HepG2 (cell line): ENCODE measurements at regions not wholly inside any gene's neighbourhood (a gene's known extent, or its start where the extent isn't known, plus 50 kb on each side); places are given as distances from the start of the nearest gene placed in this dataset.

Source experiments
- ATAC-seq: fragments of 200-7000 bp; cut with Tn5 transposase; 3 replicates; pipeline ENCODE4 v1.9.1; 2020; ENCODE audit warnings: mild to moderate bottlenecking, moderate library complexity
- BruUV-seq: library from RNA; stranded (reverse); fragments of 400-500 nt; replicated peaks from 2 replicates; lab custom pipeline; 2021; lab: Mats Ljungman, UMichigan
- CTCF ChIA-PET: fragments of 300-600 bp; formaldehyde crosslinking; extraction: SDS; loops from one replicate; lab custom pipeline; 2021; ENCODE audit warnings: low total read pairs, inconsistent platforms, low intra/inter-chr PET ratio; lab: Yijun Ruan, JAX
- POLR2A ChIA-PET: fragments of 350-600 bp; sonication (Branson Sonifier 250); formaldehyde crosslinking; loops from one replicate; lab custom pipeline; 2020; ENCODE audit warnings: antibody characterized with exemption, inconsistent platforms; lab: Yijun Ruan, JAX
- DNase-seq: peaks from one replicate; pipeline ENCODE4 v3.0.0-alpha.2; 2015; ENCODE audit warnings: low spot score
- FAIRE-seq: peaks from 3 replicates; lab custom pipeline; 2011; peaks lifted over from hg19 to GRCh38; lab: Jason Lieb, UNC
- H2AFZ ChIP-seq: one replicate; pipeline ENCODE4 v1.6.1; 2011; ENCODE audit warnings: low read length, inconsistent platforms
- H3K27ac ChIP-seq: fragments of 300-600 bp; 3 replicates; pipeline ENCODE4 v1.8.0; 2011; ENCODE audit warnings: mixed run types, mild to moderate bottlenecking, mixed read lengths, low read length, inconsistent platforms; ENCODE audit not compliant: insufficient read depth; ENCODE audit errors: extremely low read length
- H3K27me3 ChIP-seq, 2 experiments: fragments of 200-600 bp in 1 of 2; 2 replicates in 1 of 2; 3 replicates in 1 of 2; pipeline versions ENCODE4 v1.6.0 to v1.8.0; 2011; ENCODE audit warnings: low read length in 2 of 2, mild to moderate bottlenecking in 2 of 2, moderate library complexity in 2 of 2, inconsistent platforms in 1 of 2; ENCODE audit not compliant: insufficient read depth in 2 of 2, control insufficient read depth in 1 of 2
- H3K36me3 ChIP-seq, 2 experiments: fragments of 200-600 bp in 1 of 2; replicated peaks in 1 of 2; 2 replicates in 1 of 2; 3 replicates in 1 of 2; pipeline versions ENCODE4 v1.5.1 to v1.8.0; 2011; ENCODE audit warnings: low read length in 2 of 2, inconsistent platforms in 1 of 2; ENCODE audit not compliant: insufficient read depth in 2 of 2, control insufficient read depth in 1 of 2
- H3K4me1 ChIP-seq: 2 replicates; pipeline ENCODE4 v1.5.1; 2012; ENCODE audit warnings: low read length, inconsistent platforms; ENCODE audit not compliant: insufficient read depth
- H3K4me2 ChIP-seq: 2 replicates; pipeline ENCODE4 v1.6.0; 2011; ENCODE audit warnings: low read depth, low read length, inconsistent platforms
- H3K4me3 ChIP-seq, 3 experiments: fragments of 200-600 bp in 1 of 3; sonication (generic), shearing (Covaris generic) in 1 of 3; replicated peaks in 1 of 3; 2 replicates each; pipeline ENCODE4 v1.5.1; 2011 to 2016; ENCODE audit warnings: low read length in 3 of 3, inconsistent platforms in 2 of 3, low read depth in 2 of 3, mild to moderate bottlenecking in 2 of 3, control low read depth in 1 of 3, mixed read lengths in 1 of 3; ENCODE audit not compliant: insufficient read depth in 1 of 3
- H3K79me2 ChIP-seq: one replicate; pipeline ENCODE4 v1.6.1; 2011; ENCODE audit warnings: low read length, inconsistent platforms; ENCODE audit not compliant: insufficient read depth
- H3K9ac ChIP-seq: 2 replicates; pipeline ENCODE4 v1.6.0; 2011; ENCODE audit warnings: mild to moderate bottlenecking, low read depth, low read length, inconsistent platforms; ENCODE audit not compliant: insufficient read depth
- H3K9me3 ChIP-seq: 2 replicates; pipeline ENCODE4 v1.5.1; 2012; ENCODE audit warnings: mild to moderate bottlenecking, low read length
- H4K20me1 ChIP-seq: 2 replicates; pipeline ENCODE4 v1.6.0; 2011; ENCODE audit warnings: inconsistent platforms, mild to moderate bottlenecking, low read length, moderate library complexity; ENCODE audit not compliant: insufficient read depth
- MTF2 ChIP-seq: sonication (generic); formaldehyde crosslinking; IDR thresholded peaks from 2 replicates; pipeline ENCODE4 v1.5.0; 2020; ENCODE audit warnings: missing genetic modification reagents, borderline replicate concordance
- SRSF9 ChIP-seq: fragments of 200-400 bp; formaldehyde crosslinking; IDR thresholded peaks from 2 replicates; pipeline ENCODE4 v1.6.1; 2018; ENCODE audit warnings: borderline replicate concordance, mild to moderate bottlenecking, low read depth, low read length; ENCODE audit not compliant: insufficient read depth, poor library complexity, severe bottlenecking
- THAP11 ChIP-seq: IDR thresholded peaks from 2 replicates; pipeline ENCODE4 v1.6.1; 2016; ENCODE audit warnings: missing biosample characterization, missing genetic modification reagents
- ZFP36L1 ChIP-seq: sonication (generic); formaldehyde crosslinking; IDR thresholded peaks from 2 replicates; pipeline ENCODE4 v1.8.0; 2022; ENCODE audit warnings: mild to moderate bottlenecking, missing genetic modification reagents, moderate library complexity
- ZFP82 ChIP-seq: sonication (generic); formaldehyde crosslinking; IDR thresholded peaks from 2 replicates; pipeline ENCODE4 v1.5.1; 2020; ENCODE audit warnings: mild to moderate bottlenecking, missing genetic modification reagents, borderline replicate concordance
- WGBS: methylation state at CpG from one replicate; pipeline ENCODE4 v1.1.6; 2017; ENCODE audit warnings: low lambda C conversion rate; 5-methylcytosine and 5-hydroxymethylcytosine counted together
- in situ Hi-C: cut with HindIII; loops from 2 replicates; pipeline ENCODE4 v1.10.0; 2017; ENCODE audit warnings: low pct_unique_long_range_greater_than_20kb; ENCODE audit not compliant: extremely low pct_ligation_motif_present
- intact Hi-C: fragments of 100-400 bp; cut with micrococcal nuclease; formaldehyde crosslinking; loops from one replicate; pipeline ENCODE4 v1.10.0; 2022; ENCODE audit not compliant: unreplicated experiment
- TF ChIP-seq, protein P1 (sequence below): sonication (generic); formaldehyde crosslinking; IDR thresholded peaks from 2 replicates; pipeline ENCODE4 v1.4.0; 2020; ENCODE audit warnings: mild to moderate bottlenecking, missing genetic modification reagents
- TF ChIP-seq, protein P2 (sequence below): sonication (generic); formaldehyde crosslinking; IDR thresholded peaks from 2 replicates; pipeline ENCODE4 v1.4.0; 2020; ENCODE audit warnings: mild to moderate bottlenecking, missing genetic modification reagents
- TF ChIP-seq, protein P3 (sequence below): IDR thresholded peaks from 2 replicates; pipeline ENCODE4 v1.6.1; 2016; ENCODE audit warnings: low read depth, borderline replicate concordance
- TF ChIP-seq, protein P4 (sequence below): sonication (generic); formaldehyde crosslinking; IDR thresholded peaks from one replicate; pipeline ENCODE4 v1.5.1; 2020; ENCODE audit warnings: mild to moderate bottlenecking, missing genetic modification reagents; ENCODE audit errors: not compliant biosample characterization
- TF ChIP-seq, protein P5 (sequence below): sonication (generic); formaldehyde crosslinking; IDR thresholded peaks from 2 replicates; pipeline ENCODE4 v1.8.1; 2023; ENCODE audit warnings: mild to moderate bottlenecking, moderate library complexity, missing genetic modification reagents

DNA sequence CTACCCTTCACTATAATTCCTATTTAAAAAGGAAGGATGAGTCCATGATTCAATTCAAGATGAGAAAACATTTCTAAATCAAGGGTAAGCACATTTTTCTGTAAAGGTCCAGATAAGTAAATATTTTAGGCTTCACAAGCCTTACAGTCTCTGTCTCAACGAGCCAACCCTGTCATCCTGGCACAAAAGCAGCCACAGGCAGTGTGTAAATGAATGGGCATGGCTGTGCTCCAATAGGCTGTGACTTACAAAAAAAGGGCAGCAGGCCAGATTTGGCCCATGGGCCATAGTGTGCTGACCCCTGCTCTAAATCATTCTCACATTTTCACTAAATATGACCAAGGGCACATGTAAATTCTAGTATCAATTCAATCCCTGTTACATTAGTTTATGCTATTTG lies 200.4 kb downstream of the WNT5A start (continued):
- TF ChIP-seq, protein P1, sequence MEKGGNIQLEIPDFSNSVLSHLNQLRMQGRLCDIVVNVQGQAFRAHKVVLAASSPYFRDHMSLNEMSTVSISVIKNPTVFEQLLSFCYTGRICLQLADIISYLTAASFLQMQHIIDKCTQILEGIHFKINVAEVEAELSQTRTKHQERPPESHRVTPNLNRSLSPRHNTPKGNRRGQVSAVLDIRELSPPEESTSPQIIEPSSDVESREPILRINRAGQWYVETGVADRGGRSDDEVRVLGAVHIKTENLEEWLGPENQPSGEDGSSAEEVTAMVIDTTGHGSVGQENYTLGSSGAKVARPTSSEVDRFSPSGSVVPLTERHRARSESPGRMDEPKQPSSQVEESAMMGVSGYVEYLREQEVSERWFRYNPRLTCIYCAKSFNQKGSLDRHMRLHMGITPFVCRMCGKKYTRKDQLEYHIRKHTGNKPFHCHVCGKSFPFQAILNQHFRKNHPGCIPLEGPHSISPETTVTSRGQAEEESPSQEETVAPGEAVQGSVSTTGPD (CRISPR knock-in tag): no peak
- TF ChIP-seq SRSF9 (no peak), MTF2 (no peak), ZFP36L1 (CRISPR knock-in tag) (no peak)
- TF ChIP-seq, all 625 proteins: peak for 0

DNA sequence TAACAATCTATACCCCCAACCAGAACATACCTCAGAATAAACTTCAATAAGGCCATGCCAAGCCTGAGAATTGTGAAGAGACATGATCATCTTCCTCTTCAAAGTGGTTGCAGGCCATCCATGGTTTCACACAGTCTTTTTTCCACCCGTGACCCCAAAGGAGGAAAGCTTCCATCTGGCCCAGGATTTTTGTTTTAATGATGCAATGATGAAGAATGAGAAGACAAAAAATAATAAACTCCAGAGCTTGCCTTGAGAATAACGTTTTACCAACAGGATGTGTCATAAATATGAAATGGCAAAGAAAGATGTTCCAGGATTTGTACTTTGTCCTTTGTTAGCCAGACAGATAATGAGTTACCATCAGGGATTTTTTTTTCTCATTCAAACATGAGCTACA lies 201.9 kb downstream of the WNT5A start:
- DNase-seq: no peak
- H2AFZ ChIP-seq: no peak overlapping the region
- no peaks in the 10 kb centered on the region for H3K36me3 ChIP-seq
- H3K9me3 ChIP-seq: no peaks in the 10 kb centered on the region
- H3K9ac ChIP-seq: no peak overlapping the region
- no peak overlapping the region for H3K4me2 ChIP-seq
- ChIA-PET CTCF (no interaction called here), POLR2A (no interaction called here)
- no peaks in the 10 kb centered on the region for H4K20me1 ChIP-seq
- H3K4me3 ChIP-seq: no peak overlapping the region
- ATAC-seq: no peak
- in situ Hi-C loops: no loop called here
- H3K4me1 ChIP-seq: no peaks in the 10 kb centered on the region
- no peak for FAIRE-seq
- H3K27me3 ChIP-seq: no peaks in the 10 kb centered on the region
- no TSS peak for BruUV-seq
- intact Hi-C loops: no loop called here
- H3K79me2 ChIP-seq: no peaks in the 10 kb centered on the region
- WGBS: 6% methylated on average over 2 of the region's 2 CpGs
- no peak overlapping the region for H3K27ac ChIP-seq
- TF ChIP-seq, protein P2, sequence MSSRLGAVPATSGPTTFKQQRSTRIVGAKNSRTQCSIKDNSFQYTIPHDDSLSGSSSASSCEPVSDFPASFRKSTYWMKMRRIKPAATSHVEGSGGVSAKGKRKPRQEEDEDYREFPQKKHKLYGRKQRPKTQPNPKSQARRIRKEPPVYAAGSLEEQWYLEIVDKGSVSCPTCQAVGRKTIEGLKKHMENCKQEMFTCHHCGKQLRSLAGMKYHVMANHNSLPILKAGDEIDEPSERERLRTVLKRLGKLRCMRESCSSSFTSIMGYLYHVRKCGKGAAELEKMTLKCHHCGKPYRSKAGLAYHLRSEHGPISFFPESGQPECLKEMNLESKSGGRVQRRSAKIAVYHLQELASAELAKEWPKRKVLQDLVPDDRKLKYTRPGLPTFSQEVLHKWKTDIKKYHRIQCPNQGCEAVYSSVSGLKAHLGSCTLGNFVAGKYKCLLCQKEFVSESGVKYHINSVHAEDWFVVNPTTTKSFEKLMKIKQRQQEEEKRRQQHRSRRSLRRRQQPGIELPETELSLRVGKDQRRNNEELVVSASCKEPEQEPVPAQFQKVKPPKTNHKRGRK (CRISPR knock-in tag): no peak
- TF ChIP-seq, protein P3, sequence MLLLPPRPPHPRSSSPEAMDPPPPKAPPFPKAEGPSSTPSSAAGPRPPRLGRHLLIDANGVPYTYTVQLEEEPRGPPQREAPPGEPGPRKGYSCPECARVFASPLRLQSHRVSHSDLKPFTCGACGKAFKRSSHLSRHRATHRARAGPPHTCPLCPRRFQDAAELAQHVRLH (CRISPR knock-in tag): no peak
- no peak for TF ChIP-seq ZFP82 (CRISPR knock-in tag)
- no peak for TF ChIP-seq THAP11
- TF ChIP-seq, protein P4, sequence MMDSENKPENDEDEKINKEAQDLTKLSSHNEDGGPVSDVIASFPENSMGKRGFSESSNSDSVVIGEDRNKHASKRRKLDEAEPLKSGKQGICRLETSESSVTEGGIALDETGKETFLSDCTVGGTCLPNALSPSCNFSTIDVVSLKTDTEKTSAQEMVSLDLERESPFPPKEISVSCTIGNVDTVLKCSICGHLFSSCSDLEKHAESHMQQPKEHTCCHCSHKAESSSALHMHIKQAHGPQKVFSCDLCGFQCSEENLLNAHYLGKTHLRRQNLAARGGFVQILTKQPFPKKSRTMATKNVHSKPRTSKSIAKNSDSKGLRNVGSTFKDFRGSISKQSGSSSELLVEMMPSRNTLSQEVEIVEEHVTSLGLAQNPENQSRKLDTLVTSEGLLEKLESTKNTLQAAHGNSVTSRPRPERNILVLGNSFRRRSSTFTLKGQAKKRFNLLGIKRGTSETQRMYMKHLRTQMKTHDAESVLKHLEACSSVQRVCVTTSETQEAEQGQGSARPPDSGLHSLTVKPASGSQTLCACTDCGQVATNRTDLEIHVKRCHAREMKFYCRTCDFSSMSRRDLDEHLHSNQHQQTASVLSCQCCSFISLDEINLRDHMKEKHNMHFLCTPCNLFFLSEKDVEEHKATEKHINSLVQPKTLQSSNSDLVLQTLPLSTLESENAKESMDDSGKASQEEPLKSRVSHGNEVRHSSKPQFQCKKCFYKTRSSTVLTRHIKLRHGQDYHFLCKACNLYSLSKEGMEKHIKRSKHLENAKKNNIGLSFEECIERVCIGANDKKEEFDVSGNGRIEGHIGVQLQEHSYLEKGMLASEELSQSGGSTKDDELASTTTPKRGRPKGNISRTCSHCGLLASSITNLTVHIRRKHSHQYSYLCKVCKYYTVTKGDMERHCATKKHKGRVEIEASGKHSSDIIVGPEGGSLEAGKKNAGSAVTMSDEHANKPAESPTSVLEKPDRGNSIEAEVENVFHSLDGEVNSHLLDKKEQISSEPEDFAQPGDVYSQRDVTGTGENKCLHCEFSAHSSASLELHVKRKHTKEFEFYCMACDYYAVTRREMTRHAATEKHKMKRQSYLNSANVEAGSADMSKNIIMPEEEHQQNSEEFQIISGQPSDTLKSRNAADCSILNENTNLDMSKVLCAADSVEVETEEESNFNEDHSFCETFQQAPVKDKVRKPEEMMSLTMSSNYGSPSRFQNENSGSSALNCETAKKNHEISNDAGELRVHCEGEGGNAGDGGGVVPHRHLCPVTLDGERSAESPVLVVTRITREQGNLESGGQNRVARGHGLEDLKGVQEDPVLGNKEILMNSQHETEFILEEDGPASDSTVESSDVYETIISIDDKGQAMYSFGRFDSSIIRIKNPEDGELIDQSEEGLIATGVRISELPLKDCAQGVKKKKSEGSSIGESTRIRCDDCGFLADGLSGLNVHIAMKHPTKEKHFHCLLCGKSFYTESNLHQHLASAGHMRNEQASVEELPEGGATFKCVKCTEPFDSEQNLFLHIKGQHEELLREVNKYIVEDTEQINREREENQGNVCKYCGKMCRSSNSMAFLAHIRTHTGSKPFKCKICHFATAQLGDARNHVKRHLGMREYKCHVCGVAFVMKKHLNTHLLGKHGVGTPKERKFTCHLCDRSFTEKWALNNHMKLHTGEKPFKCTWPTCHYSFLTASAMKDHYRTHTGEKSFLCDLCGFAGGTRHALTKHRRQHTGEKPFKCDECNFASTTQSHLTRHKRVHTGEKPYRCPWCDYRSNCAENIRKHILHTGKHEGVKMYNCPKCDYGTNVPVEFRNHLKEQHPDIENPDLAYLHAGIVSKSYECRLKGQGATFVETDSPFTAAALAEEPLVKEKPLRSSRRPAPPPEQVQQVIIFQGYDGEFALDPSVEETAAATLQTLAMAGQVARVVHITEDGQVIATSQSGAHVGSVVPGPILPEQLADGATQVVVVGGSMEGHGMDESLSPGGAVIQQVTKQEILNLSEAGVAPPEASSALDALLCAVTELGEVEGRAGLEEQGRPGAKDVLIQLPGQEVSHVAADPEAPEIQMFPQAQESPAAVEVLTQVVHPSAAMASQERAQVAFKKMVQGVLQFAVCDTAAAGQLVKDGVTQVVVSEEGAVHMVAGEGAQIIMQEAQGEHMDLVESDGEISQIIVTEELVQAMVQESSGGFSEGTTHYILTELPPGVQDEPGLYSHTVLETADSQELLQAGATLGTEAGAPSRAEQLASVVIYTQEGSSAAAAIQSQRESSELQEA (CRISPR knock-in tag): no peak
- TF ChIP-seq, protein P5, sequence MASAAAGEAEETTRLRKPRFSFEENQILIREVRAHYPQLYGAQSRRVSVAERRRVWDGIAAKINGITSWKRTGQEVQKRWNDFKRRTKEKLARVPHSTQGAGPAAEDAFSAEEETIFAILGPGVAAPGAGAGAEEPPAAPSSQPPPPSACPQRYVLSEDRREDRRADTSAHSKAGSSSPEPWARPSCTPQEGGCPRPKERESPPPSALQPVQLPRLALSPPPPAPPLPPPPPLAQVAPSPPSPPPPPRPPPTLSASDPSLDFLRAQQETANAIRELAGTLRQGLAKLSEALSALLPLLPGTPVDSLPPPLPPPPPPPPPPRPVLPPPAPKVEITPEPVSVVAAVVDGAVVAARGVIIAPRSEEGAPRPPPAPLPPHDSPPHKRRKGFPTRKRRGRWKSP (CRISPR knock-in tag): no peak
